Lower leg skin (tissue), 3 donors: ENCODE measurements at regions not wholly inside any gene's neighbourhood (a gene's known extent, or its start where the extent isn't known, plus 50 kb on each side); places are given as distances from the start of the nearest gene placed in this dataset.

ENCODE experiments used
- POLR2A ChIP-seq, 2 donors: fragments of 450-650 bp; IDR thresholded peaks; one replicate each; pipeline ENCODE4 v1.6.1; 2016 to 2017; ENCODE audit warnings: antibody characterized with exemption in 2 of 2, mild to moderate bottlenecking in 1 of 2, moderate library complexity in 1 of 2
- TF ChIP-seq, protein P1 (sequence below), 3 donors: fragments of 450-650 bp; IDR thresholded peaks; one replicate each; pipeline ENCODE4 v1.5.1; 2016; ENCODE audit warnings: antibody characterized with exemption in 3 of 3, mild to moderate bottlenecking in 3 of 3, moderate library complexity in 2 of 3

DNA sequence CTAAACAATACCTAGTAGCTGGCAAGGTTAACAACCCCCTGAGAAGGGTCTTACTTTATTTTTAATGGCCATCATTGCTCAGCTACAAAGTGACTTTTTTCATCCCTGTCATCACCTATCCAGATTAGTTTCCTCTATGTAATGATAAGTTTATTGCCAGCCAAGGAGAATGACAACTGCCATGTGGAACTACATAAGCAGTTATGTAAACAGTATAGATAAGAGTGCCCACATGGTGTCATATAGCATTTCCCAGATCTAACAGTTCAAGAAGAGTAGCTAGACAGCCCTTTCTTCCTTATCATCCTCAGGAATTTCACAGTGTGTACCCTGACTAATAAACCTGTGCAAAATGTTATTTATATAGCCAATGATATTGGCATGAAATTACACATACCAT, 240.2 kb upstream of the PIK3C3 start:
- TF ChIP-seq, protein P1, sequence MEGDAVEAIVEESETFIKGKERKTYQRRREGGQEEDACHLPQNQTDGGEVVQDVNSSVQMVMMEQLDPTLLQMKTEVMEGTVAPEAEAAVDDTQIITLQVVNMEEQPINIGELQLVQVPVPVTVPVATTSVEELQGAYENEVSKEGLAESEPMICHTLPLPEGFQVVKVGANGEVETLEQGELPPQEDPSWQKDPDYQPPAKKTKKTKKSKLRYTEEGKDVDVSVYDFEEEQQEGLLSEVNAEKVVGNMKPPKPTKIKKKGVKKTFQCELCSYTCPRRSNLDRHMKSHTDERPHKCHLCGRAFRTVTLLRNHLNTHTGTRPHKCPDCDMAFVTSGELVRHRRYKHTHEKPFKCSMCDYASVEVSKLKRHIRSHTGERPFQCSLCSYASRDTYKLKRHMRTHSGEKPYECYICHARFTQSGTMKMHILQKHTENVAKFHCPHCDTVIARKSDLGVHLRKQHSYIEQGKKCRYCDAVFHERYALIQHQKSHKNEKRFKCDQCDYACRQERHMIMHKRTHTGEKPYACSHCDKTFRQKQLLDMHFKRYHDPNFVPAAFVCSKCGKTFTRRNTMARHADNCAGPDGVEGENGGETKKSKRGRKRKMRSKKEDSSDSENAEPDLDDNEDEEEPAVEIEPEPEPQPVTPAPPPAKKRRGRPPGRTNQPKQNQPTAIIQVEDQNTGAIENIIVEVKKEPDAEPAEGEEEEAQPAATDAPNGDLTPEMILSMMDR (IDR thresholded peaks at IDR 0.05), result no peak
- TF ChIP-seq POLR2A (IDR thresholded peaks at IDR 0.05), result no peak
